BE2C (cell line): ENCODE measurements at regions not wholly inside any gene's neighbourhood (a gene's known extent, or its start where the extent isn't known, plus 50 kb on each side); places are given as distances from the start of the nearest gene placed in this dataset.

Source experiments
- DNase-seq: peaks from one replicate; pipeline ENCODE4 v3.0.0-alpha.2; 2020
- H3K27me3 ChIP-seq: fragments of 250-450 bp; sonication (Bioruptor Pico); 2 replicates; pipeline ENCODE4 v1.5.1; 2020; ENCODE audit warnings: mild to moderate bottlenecking
- H3K36me3 ChIP-seq: fragments of 250-450 bp; sonication (Bioruptor Pico); 2 replicates; pipeline ENCODE4 v1.5.1; 2020; ENCODE audit warnings: mild to moderate bottlenecking
- H3K4me1 ChIP-seq: fragments of 250-450 bp; sonication (Bioruptor Pico); 2 replicates; pipeline ENCODE4 v1.5.1; 2020
- H3K4me3 ChIP-seq: 2 replicates; pipeline ENCODE4 v1.5.1; 2011; ENCODE audit warnings: low read depth, low read length
- H3K9me3 ChIP-seq: fragments of 250-450 bp; sonication (Bioruptor Pico); 2 replicates; pipeline ENCODE4 v1.5.1; 2020
- TF ChIP-seq, protein P1 (sequence below): IDR thresholded peaks from 2 replicates; pipeline ENCODE4 v1.5.1; 2012; ENCODE audit warnings: mild to moderate bottlenecking, low read depth, low read length

DNA sequence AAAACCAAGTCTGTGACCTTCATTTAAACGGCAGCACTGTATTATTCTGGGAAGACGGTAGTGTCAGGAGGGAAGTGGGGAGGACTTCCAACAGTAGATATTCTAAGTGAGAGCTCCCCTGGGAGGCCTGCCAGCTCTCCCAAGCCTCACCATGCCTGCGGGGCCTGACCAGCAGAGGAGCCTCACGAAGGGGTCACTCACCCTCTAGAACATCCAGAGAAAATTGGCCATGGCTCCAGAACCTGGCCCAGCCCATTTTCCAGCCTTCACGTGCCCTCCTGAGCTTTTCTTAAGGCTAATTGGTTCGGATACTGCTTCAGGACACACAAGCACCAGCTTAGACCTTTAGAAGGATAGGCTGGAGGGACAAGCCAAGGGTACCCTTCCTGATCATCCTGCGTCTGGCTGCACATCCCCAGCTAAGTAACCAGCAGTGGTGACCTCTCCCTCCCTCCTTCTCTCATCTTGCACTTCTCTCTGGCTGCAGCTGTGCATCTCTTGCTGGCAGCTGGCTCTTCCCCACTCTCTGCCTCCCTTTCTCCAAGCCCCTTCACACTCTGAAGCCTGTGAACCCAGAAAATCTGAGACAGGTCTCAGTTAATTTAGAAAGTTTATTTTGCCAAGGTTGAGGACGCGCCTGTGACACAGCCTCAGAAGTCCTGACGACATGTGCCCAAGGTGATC lies 120.1 kb upstream of the PKDCC start:
- DNase-seq, result no peak
- Histone ChIP-seq H3K9me3 (no peaks in the 10 kb centered on the region), H3K36me3 (no peaks in the 10 kb centered on the region), H3K27me3 (no peaks in the 10 kb centered on the region), H3K4me1 (peaks cover 19% of the 10 kb centered on the region), H3K4me3 (no peak overlapping the region)
- TF ChIP-seq, protein P1, sequence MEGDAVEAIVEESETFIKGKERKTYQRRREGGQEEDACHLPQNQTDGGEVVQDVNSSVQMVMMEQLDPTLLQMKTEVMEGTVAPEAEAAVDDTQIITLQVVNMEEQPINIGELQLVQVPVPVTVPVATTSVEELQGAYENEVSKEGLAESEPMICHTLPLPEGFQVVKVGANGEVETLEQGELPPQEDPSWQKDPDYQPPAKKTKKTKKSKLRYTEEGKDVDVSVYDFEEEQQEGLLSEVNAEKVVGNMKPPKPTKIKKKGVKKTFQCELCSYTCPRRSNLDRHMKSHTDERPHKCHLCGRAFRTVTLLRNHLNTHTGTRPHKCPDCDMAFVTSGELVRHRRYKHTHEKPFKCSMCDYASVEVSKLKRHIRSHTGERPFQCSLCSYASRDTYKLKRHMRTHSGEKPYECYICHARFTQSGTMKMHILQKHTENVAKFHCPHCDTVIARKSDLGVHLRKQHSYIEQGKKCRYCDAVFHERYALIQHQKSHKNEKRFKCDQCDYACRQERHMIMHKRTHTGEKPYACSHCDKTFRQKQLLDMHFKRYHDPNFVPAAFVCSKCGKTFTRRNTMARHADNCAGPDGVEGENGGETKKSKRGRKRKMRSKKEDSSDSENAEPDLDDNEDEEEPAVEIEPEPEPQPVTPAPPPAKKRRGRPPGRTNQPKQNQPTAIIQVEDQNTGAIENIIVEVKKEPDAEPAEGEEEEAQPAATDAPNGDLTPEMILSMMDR, result no peak

DNA sequence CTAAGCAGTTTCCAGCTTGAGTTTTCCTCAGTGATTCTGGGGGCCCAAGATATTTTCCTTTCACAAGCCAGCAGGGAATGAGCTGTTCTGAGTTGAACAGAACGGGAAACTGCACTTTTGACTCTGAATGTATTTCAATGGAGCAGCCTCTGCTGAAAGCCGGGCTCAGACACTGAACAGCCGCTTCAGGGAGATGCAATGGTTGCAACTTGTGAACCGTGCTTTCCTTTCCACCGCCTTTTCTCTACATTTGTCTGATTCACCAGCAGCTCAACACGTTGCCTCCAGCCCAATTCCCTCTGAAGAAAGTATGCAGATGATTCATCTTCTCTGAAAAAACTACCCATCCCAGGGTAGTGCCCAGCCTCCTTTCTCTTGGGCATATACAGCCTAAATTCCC lies 119.3 kb upstream of the PKDCC start:
- Histone ChIP-seq H3K9me3 (no peaks in the 10 kb centered on the region), H3K36me3 (no peaks in the 10 kb centered on the region), H3K4me1 (peaks cover 21% of the 10 kb centered on the region), H3K27me3 (no peaks in the 10 kb centered on the region), H3K4me3 (no peak overlapping the region)
- TF ChIP-seq, protein P1, result no peak
- DNase-seq, result no peak

DNA sequence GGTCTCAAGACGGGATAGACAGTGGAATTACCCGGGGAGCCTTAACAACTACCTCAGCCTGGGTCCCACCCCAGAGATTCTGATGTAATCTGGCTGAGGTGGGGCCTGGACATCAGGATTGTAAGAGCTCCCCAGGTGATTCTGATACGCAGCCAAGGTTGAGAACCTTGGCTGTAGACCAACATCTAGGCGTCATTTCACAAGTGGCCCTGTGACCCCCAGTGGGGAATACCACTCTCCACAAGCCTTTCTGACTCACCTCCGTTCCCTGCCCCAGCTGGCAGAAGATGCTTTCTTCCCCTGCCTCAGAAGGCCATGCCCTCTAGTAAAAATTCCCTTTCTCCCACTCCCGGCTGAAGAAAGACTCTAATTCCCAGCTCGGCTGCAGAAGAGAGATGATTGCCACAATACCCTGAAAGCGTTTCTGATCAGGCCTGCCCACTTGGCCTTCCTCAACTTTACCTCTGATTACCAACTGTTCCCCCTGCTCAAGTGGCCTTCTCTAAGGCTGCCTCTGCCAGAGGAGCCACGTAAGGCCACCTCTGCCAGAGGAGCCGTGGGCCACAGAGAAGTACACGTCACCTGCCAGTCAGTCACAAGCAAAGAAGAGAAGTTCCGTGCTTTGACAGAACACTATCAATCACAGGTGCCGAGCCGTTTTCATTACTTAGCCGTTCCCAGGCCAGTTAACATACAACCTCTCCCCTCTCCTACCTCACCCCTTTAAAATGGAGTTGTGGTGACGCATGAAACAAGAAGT lies 116.8 kb upstream of the PKDCC start:
- H3K4me1 ChIP-seq, result peaks cover 21% of the 10 kb centered on the region
- no peaks in the 10 kb centered on the region for H3K9me3 ChIP-seq
- H3K4me3 ChIP-seq, result no peak overlapping the region
- no peak for DNase-seq
- H3K27me3 ChIP-seq, result no peaks in the 10 kb centered on the region
- no peaks in the 10 kb centered on the region for H3K36me3 ChIP-seq
- TF ChIP-seq, protein P1, result no peak

DNA sequence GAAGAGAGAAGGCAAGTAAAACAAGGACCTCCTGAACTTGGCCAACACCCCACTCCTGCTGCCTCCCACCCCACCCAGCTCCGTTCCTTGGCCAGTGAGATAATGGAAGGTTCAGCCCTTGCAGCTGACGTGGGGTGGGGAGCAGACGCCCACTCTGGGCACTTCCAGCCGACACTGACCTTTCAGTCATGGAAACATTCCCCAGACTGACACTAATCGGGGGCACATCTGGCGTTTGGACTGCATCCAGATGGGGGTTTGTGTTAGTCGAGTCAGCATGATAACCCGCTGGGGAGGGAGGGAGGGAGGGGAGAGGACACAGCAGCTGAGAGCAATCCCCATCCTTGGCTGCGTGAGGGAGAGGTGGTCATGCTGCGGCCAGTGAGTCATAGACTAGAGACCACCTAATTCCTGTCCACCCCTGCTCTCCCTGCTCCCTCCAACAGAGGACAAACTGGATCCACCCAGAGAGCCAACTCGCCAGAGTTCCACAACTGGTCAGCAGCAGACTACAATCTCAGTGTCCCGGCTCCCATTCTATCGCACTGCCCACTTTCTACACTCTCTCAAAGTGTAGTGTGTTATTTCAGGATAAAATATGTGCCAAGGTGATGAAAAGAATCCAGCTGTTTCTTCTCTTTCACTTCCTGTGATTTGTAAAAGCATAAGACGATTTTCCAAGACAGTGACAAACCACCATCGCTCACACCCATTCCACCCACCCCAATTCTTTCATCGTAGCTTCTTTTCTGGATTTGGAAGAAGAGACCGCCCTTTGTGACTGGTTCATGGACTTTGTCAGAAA lies 115.4 kb upstream of the PKDCC start:
- TF ChIP-seq, protein P1, result no peak
- peaks cover 23% of the 10 kb centered on the region for H3K4me1 ChIP-seq
- no peak overlapping the region for H3K4me3 ChIP-seq
- no peaks in the 10 kb centered on the region for H3K36me3 ChIP-seq
- peak; percentile 74 for DNase-seq
- no peaks in the 10 kb centered on the region for H3K9me3 ChIP-seq
- H3K27me3 ChIP-seq, result no peaks in the 10 kb centered on the region

DNA sequence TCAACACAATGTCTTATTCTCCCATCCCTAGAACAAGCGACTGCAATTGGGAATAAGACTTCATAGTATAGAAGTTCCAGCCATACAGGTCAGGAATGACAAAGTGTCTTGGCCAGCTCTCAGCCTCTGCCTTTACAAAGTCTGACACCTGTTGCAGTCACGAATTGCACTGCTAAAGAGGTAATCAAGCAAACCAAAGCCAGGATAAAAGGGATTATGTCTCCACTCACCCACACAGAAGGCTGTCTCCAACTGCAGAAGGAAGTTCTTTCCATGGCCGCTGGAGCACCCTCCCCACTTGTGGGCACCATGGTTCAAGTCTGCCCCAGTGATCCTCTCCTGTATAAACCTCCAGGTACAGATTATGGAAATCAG lies 114.8 kb upstream of the PKDCC start:
- TF ChIP-seq, protein P1, result no peak
- Histone ChIP-seq H3K27me3 (no peaks in the 10 kb centered on the region), H3K4me1 (peaks cover 23% of the 10 kb centered on the region), H3K4me3 (no peak overlapping the region), H3K9me3 (no peaks in the 10 kb centered on the region), H3K36me3 (no peaks in the 10 kb centered on the region)
- no peak for DNase-seq
